Epidermal melanocyte (primary cell): ENCODE measurements at regions not wholly inside any gene's neighbourhood (a gene's known extent, or its start where the extent isn't known, plus 50 kb on each side); places are given as distances from the start of the nearest gene placed in this dataset.
A peak's percentile ranks its signal among the peaks of the same experiment; 100 is the strongest.
"Not testable (repeated sequence)": the region's sequence is repeated elsewhere in the genome, so short reads cannot be mapped to it uniquely, and the experiment has no call there.

ENCODE experiments used
- DNase-seq: peaks from one replicate; pipeline ENCODE4 v3.0.0; 2011; ENCODE audit warnings: low spot score; ENCODE audit not compliant: insufficient read length

GRCh38 chr21:6363591-6363990, 4157.8 kb upstream of the TPTE start:
- DNase-seq, result not testable (repeated sequence)

GRCh38 chr21:6368824-6369223, 4152.6 kb upstream of the TPTE start:
- DNase-seq, result not testable (repeated sequence)

- DNase-seq, result not testable (repeated sequence)
These were observed 4148.1 kb upstream of the TPTE start for GRCh38 chr21:6373253-6373652.

- not testable (repeated sequence) for DNase-seq
These were observed 4147.2 kb upstream of the TPTE start for GRCh38 chr21:6374232-6374631.

- peak; percentile 0 for DNase-seq
These were observed 4146.5 kb upstream of the TPTE start for GRCh38 chr21:6374926-6375325.

GRCh38 chr21:6375776-6376175, 4145.6 kb upstream of the TPTE start:
- not testable (repeated sequence) for DNase-seq

- not testable (repeated sequence) for DNase-seq
These were observed 4144.9 kb upstream of the TPTE start for GRCh38 chr21:6376321-6377070.
